Head of caudate nucleus (tissue), 42 donors: ENCODE measurements at regions not wholly inside any gene's neighbourhood (a gene's known extent, or its start where the extent isn't known, plus 50 kb on each side); places are given as distances from the start of the nearest gene placed in this dataset.

Experiments
- DNase-seq, 42 donors: peaks; one replicate each; pipeline versions ENCODE4 v3.0.0 to v3.0.0-alpha.2; 2020 to 2021; ENCODE audit warnings: mixed read lengths in 7 of 42
- intact Hi-C: fragments of 100-400 bp; cut with DNase I; formaldehyde crosslinking; loops from one replicate; pipeline ENCODE4 v1.15.0; 2022

- DNase-seq, result no peak
- intact Hi-C loops, result no loop called here
Measured at GRCh38 chr1:50257029-50257428, 148.3 kb downstream of the ELAVL4 start.
